ENCODE measurements at regions not wholly inside any gene's neighbourhood (a gene's known extent, or its start where the extent isn't known, plus 50 kb on each side); places are given as distances from the start of the nearest gene placed in this dataset.

GRCh38 chr6:14802514-14803160 lies 443.2 kb upstream of the JARID2 start:
- no peak overlapping the region for H3K9ac ChIP-seq
- 57% methylated on average over 9 of the region's 9 CpGs for WGBS (ENCODE audit: low lambda C conversion rate)
- H3K4me3 ChIP-seq (ENCODE audit: low read depth in 2 of 2, low read length in 1 of 2), result no peak overlapping the region
- no peaks in the 10 kb centered on the region for H4K20me1 ChIP-seq (ENCODE audit: insufficient read depth)
- H3K9me2 ChIP-seq, result no peaks in the 10 kb centered on the region
- no peaks in the 10 kb centered on the region for H3K79me2 ChIP-seq (ENCODE audit: insufficient read depth)
- H3K4me1 ChIP-seq (ENCODE audit: control insufficient read depth in 1 of 2, insufficient read depth in 2 of 2, low read depth in 1 of 2, low read length in 1 of 2), result peaks cover 0 to 17% of the 10 kb centered on the region in 2 experiments; a peak in 2 of 4 replicates
- CTCF ChIA-PET, result no interaction called here
- H3K4me2 ChIP-seq, result no peak overlapping the region
- H2AFZ ChIP-seq (ENCODE audit: low read depth), result no peak overlapping the region
- H3K36me3 ChIP-seq (replicated peaks in 1 of 2; ENCODE audit: control insufficient read depth in 1 of 2, insufficient read depth in 2 of 2, low read length in 1 of 2), result no peaks in the 10 kb centered on the region
- no peak for DNase-seq
- H3K9me3 ChIP-seq, result no peaks in the 10 kb centered on the region
- H3K27me3 ChIP-seq (ENCODE audit: insufficient read depth), result no peaks in the 10 kb centered on the region
- H3K27ac ChIP-seq (ENCODE audit: low read depth in 2 of 2, low read length in 1 of 2), result no peak overlapping the region
- no peak for TF ChIP-seq FOXM1 (IDR thresholded peaks at IDR 0.05; ENCODE audit: low read depth)
- no peak for TF ChIP-seq GATA2 (CRISPR knock-in tag; IDR thresholded peaks at IDR 0.05)
- TF ChIP-seq MEF2A (IDR thresholded peaks at IDR 0.05; ENCODE audit: borderline replicate concordance, low read depth), result no peak
- no peak for TF ChIP-seq MXI1 (IDR thresholded peaks at IDR 0.05; ENCODE audit: low read depth, low read length)
- no peak for TF ChIP-seq TAF1 (IDR thresholded peaks at IDR 0.05; ENCODE audit: borderline replicate concordance, low read depth, low read length)
- no peak for TF ChIP-seq ELF1 (IDR thresholded peaks at IDR 0.05)
- TF ChIP-seq MAX (IDR thresholded peaks at IDR 0.05; ENCODE audit: low read depth), result no peak
- no peak for TF ChIP-seq FOSL2 (IDR thresholded peaks at IDR 0.05; ENCODE audit: borderline replicate concordance, low read depth)
- TF ChIP-seq USF2 (IDR thresholded peaks at IDR 0.05; ENCODE audit: borderline replicate concordance, low read depth, low read length), result no peak
- TF ChIP-seq CTCF (IDR thresholded peaks at IDR 0.05), result no peak
- TF ChIP-seq NRF1 (IDR thresholded peaks at IDR 0.05; ENCODE audit: low read depth, low read length), result no peak
- TF ChIP-seq JUND (IDR thresholded peaks at IDR 0.05), result no peak
- TF ChIP-seq POLR2AphosphoS5 (IDR thresholded peaks at IDR 0.05; ENCODE audit: low read depth, low read length), result no peak
- no peak for TF ChIP-seq IRF3 (IDR thresholded peaks at IDR 0.05; ENCODE audit: low read depth, low read length)
- no peak for TF ChIP-seq REST (IDR thresholded peaks at IDR 0.05; ENCODE audit: low read depth, low read length)
- no peaks in the 10 kb centered on the region for H3F3A ChIP-seq (replicated peaks; ENCODE audit: insufficient read depth)
- POLR2A ChIA-PET, result no interaction called here

Measured in SK-N-SH (cell line).